Central memory CD8-positive, alpha-beta T cell (primary cell): ENCODE measurements at regions not wholly inside any gene's neighbourhood (a gene's known extent, or its start where the extent isn't known, plus 50 kb on each side); places are given as distances from the start of the nearest gene placed in this dataset.

ENCODE experiments used
- ATAC-seq: fragments of 150-1000 bp; cut with Tn5 transposase; replicated peaks from 2 replicates; pipeline ENCODE4 v1.10.0; 2022; ENCODE audit warnings: mild to moderate bottlenecking, moderate FRiP score, moderate number of reproducible peaks; ENCODE audit not compliant: poor library complexity, severe bottlenecking; ENCODE audit errors: extremely low read depth
- DNase-seq, 2 donors: peaks; one replicate each; pipeline ENCODE4 v3.0.0; 2021; ENCODE audit warnings: low spot score in 2 of 2
- H3K27ac Mint-ChIP-seq: one replicate; pipeline ENCODE4 v1.8.0; 2022; ENCODE audit warnings: low read depth, mild to moderate bottlenecking, moderate library complexity, mixed read lengths
- H3K27me3 Mint-ChIP-seq: one replicate; pipeline ENCODE4 v1.8.0; 2022; ENCODE audit warnings: mixed read lengths
- H3K36me3 Mint-ChIP-seq: one replicate; pipeline ENCODE4 v1.8.0; 2022; ENCODE audit warnings: mild to moderate bottlenecking, moderate library complexity, mixed read lengths; ENCODE audit not compliant: insufficient read depth
- H3K4me1 Mint-ChIP-seq: one replicate; pipeline ENCODE4 v1.8.0; 2022; ENCODE audit warnings: mixed read lengths
- H3K4me3 Mint-ChIP-seq: one replicate; pipeline ENCODE4 v1.8.0; 2022; ENCODE audit warnings: mild to moderate bottlenecking, moderate library complexity, mixed read lengths
- H3K9me3 Mint-ChIP-seq: one replicate; pipeline ENCODE4 v1.8.0; 2022; ENCODE audit warnings: mixed read lengths

DNA sequence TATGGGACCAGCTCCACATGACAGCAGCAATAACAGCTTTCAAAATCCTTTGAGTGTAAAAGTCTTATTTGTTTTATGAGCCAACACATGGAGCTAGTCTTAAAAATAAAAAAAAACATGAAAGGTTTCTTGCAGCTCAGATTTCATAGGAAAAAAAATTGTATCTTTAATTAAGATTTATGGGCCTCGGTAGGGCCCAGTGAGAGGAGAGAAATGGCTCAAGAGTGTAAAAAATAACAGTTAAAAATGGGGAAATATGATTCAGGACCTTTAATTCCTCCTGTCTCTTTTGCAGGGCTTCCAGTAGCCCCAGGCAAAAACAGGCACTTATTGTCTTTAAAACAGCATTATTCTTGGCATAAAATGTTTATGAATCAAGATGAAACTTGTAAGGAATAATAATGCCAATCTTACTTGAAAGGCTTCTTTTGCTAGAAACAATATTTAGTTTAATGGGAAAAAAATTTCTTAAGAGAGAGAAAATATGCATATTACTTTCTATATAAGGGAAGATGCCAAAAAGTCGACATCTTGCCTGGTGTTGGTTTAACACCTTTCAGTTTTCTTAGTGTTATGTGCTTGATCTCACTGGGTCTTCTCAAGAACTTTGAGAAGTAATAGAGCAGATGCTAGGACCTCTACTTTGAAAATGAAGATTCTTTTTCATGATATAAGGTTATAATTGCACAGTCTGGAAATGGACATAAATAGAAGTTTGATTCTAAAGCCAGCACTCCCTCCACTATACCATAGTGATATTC, 71.3 kb upstream of the SETBP1 start:
- no peaks in the 10 kb centered on the region for H3K36me3 Mint-ChIP-seq
- H3K27ac Mint-ChIP-seq = no peak overlapping the region
- DNase-seq (no peak), ATAC-seq (no peak)
- no peak overlapping the region for H3K4me3 Mint-ChIP-seq
- H3K4me1 Mint-ChIP-seq = no peaks in the 10 kb centered on the region
- no peaks in the 10 kb centered on the region for H3K9me3 Mint-ChIP-seq
- H3K27me3 Mint-ChIP-seq = peaks cover 29% of the 10 kb centered on the region

DNA sequence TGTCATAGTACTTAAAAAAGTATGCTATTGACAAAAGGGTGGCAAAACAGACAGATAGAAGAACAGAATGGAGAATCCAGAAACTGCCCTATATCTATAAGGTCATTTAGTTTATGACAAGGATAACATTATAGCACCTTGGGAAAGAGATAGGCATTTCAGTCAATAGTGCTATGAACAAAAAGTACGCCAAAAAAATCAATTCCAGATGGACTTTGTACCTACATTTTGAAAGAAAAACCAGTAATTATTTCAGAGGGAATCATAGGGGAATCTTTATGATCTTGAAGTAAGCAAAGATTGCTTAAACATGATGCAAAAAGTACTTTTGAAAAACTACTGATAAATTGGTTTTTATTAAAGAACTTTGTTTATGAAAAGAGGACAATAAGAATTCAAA, 59.9 kb upstream of the SETBP1 start:
- Mint-ChIP-seq H3K36me3 (peaks cover 3% of the 10 kb centered on the region), H3K4me3 (no peak overlapping the region), H3K27ac (no peak overlapping the region), H3K27me3 (peaks cover 36% of the 10 kb centered on the region), H3K9me3 (no peaks in the 10 kb centered on the region), H3K4me1 (no peaks in the 10 kb centered on the region)
- no peak for DNase-seq
- no peak for ATAC-seq

DNA sequence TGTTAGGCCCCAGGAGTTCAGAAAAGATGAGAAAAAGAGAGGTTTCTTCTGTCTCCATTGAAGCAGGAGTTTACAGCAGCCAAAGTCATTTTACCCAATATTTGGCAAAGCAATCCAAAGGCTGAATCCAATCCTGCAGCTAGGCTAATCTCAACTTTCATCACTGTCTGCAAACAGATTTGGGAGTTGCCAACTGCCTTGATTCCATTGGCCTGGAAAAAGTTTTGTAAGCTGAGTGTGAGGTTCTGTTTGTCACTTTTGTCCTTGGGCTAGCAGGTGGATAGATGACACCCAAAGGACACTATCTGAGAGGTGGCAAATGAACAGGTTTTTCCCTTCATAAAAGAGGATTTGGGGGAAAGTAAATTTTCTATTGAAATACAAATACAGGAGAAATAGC, 56.6 kb upstream of the SETBP1 start:
- H3K9me3 Mint-ChIP-seq = no peaks in the 10 kb centered on the region
- H3K4me1 Mint-ChIP-seq = no peaks in the 10 kb centered on the region
- ATAC-seq (no peak), DNase-seq (no peak)
- H3K27ac Mint-ChIP-seq = no peak overlapping the region
- no peak overlapping the region for H3K4me3 Mint-ChIP-seq
- H3K36me3 Mint-ChIP-seq = peaks cover 2% of the 10 kb centered on the region
- H3K27me3 Mint-ChIP-seq = peaks cover 3% of the 10 kb centered on the region

DNA sequence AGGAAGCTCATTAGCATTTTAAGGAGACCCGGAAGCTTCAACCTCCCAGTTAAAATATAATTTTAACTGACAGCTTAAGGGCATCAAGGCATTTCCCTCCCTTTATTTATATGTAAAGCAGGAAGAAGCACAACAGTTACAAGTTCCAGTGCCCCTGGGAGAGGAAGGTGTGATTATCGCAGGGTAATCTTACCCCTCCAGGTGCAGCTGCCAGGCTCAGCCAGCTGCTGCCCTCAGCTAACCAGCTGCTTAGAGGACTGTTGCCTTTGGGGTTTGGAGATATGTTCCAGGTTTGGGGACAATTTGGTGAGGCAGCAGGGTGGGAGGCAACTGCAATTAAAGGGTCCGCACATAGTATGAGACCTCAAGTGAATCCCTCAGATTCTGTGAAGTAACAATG, 55.3 kb upstream of the SETBP1 start:
- Mint-ChIP-seq H3K36me3 (no peaks in the 10 kb centered on the region), H3K27me3 (no peaks in the 10 kb centered on the region), H3K4me3 (no peak overlapping the region), H3K4me1 (no peaks in the 10 kb centered on the region), H3K9me3 (no peaks in the 10 kb centered on the region), H3K27ac (no peak overlapping the region)
- DNase-seq (no peak), ATAC-seq (no peak)

DNA sequence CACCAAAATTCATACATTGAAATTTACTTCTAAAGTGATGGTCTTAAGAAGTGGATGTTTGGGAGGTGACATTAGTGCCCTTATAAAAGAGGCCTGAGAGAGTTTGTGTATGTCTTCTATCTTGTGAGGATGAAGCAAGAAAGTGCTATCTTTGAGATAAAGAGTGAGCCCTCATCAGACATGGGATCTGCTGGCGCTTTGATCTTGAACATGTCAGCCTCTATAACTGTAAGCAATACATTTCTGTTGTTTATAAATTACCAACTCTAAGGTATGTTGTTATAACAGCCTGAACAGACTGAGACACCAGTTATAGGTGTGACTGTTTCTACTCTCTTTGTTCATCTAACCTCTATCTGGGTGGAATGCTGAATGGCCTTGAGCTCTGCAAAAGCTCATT, 54.5 kb upstream of the SETBP1 start:
- no peaks in the 10 kb centered on the region for H3K4me1 Mint-ChIP-seq
- H3K36me3 Mint-ChIP-seq = no peaks in the 10 kb centered on the region
- H3K4me3 Mint-ChIP-seq = no peak overlapping the region
- no peaks in the 10 kb centered on the region for H3K9me3 Mint-ChIP-seq
- DNase-seq = no peak
- H3K27me3 Mint-ChIP-seq = no peaks in the 10 kb centered on the region
- no peak for ATAC-seq
- no peak overlapping the region for H3K27ac Mint-ChIP-seq

DNA sequence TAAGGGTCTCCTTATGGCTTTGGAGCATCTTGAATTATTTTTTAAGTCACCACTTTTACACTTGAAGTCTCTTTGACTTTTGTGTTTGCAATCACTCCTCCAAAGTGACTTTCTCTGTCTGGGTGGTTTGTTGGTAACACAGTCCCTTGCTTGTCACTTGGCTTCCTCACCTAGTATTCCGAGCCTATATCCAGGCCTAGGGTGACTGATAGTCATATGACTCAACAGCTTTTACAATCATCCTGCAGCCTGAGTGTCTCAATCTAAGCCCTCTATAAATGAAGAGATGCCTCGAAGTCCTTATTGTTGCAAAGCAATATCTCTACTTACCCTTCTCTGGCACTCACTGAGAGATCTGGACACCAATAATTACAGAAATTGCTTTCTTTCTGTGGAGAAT, 53.9 kb upstream of the SETBP1 start:
- Mint-ChIP-seq H3K27ac (no peak overlapping the region), H3K9me3 (no peaks in the 10 kb centered on the region), H3K4me3 (no peak overlapping the region), H3K36me3 (no peaks in the 10 kb centered on the region), H3K4me1 (no peaks in the 10 kb centered on the region), H3K27me3 (no peaks in the 10 kb centered on the region)
- DNase-seq = no peak
- ATAC-seq = no peak

DNA sequence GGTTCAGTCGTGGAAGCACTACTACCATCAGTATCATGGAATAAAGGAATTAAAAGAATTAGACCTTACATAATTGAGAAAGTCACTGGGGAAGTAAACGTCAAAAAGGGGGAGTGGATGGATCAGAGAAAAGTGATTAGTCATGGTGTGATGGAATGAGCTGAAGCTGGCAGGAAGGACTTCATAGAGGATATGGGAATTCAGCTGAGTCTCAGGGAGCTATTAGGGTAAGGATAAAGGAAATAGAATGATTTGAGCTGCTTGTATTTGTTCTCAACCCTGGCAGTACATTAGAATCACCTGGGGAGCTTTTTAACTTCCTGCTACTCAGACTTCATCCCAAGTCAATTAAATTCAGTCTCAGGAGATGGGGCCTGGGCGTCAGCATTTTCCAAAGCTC, 53.4 kb upstream of the SETBP1 start:
- no peaks in the 10 kb centered on the region for H3K27me3 Mint-ChIP-seq
- H3K4me1 Mint-ChIP-seq = no peaks in the 10 kb centered on the region
- DNase-seq = no peak
- H3K36me3 Mint-ChIP-seq = no peaks in the 10 kb centered on the region
- H3K27ac Mint-ChIP-seq = no peak overlapping the region
- H3K9me3 Mint-ChIP-seq = no peaks in the 10 kb centered on the region
- ATAC-seq = no peak
- H3K4me3 Mint-ChIP-seq = no peak overlapping the region

DNA sequence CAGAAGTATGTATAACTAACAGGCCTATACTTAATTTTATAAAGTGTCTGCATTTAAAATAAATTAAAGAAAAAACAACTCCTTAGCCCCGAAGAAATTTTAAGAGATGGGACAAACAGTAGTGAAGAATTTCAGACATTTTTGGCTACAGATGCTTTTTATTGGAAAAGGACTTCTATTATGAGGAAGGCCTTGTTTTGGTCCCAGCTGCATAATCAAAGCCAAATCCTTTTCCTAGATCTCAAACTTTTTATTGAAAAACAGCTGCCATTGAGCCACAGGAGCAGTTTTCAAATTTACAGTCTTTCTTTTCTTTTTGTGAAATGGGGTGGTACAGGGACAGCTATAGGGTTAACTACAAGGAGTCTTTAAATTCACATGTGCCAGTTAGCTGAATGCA, 51.3 kb upstream of the SETBP1 start:
- no peak for ATAC-seq
- no peaks in the 10 kb centered on the region for H3K4me1 Mint-ChIP-seq
- DNase-seq = no peak
- H3K27me3 Mint-ChIP-seq = peaks cover 7% of the 10 kb centered on the region
- H3K27ac Mint-ChIP-seq = no peak overlapping the region
- H3K36me3 Mint-ChIP-seq = no peaks in the 10 kb centered on the region
- no peaks in the 10 kb centered on the region for H3K9me3 Mint-ChIP-seq
- H3K4me3 Mint-ChIP-seq = no peak overlapping the region

DNA sequence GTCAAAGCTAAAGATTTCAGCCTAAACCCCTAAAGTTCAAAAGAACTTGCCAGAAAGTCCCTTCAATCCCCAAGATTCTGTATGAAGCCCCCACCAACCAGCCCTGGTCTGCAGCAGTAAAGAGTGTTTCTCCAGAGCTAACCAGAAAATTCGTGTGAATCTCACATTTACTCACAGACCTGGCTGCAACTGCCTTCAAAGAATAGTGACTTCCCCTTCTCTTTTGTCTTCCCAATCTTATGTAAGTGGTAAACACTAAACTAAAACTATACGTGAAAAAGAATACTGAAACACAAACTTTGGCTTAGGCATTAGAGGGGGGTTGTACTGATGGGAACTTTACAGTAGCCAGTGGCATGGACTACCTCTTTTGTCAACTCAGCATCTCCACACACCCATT, 50.6 kb upstream of the SETBP1 start:
- H3K36me3 Mint-ChIP-seq = no peaks in the 10 kb centered on the region
- peaks cover 7% of the 10 kb centered on the region for H3K27me3 Mint-ChIP-seq
- no peak for ATAC-seq
- H3K27ac Mint-ChIP-seq = no peak overlapping the region
- no peaks in the 10 kb centered on the region for H3K4me1 Mint-ChIP-seq
- H3K4me3 Mint-ChIP-seq = no peak overlapping the region
- no peaks in the 10 kb centered on the region for H3K9me3 Mint-ChIP-seq
- no peak for DNase-seq
